Neural progenitor cell (in vitro differentiated cells): ENCODE measurements at regions not wholly inside any gene's neighbourhood (a gene's known extent, or its start where the extent isn't known, plus 50 kb on each side); places are given as distances from the start of the nearest gene placed in this dataset.

Experiments
- CTCF ChIP-seq: fragments of 200-600 bp; sonication (generic); IDR thresholded peaks from 2 replicates; pipeline ENCODE4 v1.5.1; 2017; ENCODE audit warnings: antibody characterized with exemption, mild to moderate bottlenecking
- EZH2 ChIP-seq: fragments of 200-600 bp; sonication (generic); IDR thresholded peaks from 2 replicates; pipeline ENCODE4 v1.6.1; 2017; ENCODE audit warnings: antibody characterized with exemption, mild to moderate bottlenecking, moderate library complexity
- EZH2phosphoT487 ChIP-seq: fragments of 200-600 bp; sonication (generic); IDR thresholded peaks from 2 replicates; pipeline ENCODE4 v1.6.1; 2017; ENCODE audit warnings: antibody characterized with exemption

GRCh38 chr1:218604217-218604616 lies 259.1 kb downstream of the TGFB2 start:
- TF ChIP-seq CTCF = no peak
- no peak for TF ChIP-seq EZH2phosphoT487
- TF ChIP-seq EZH2 = no peak
